WTC11 (cell line): ENCODE measurements at regions not wholly inside any gene's neighbourhood (a gene's known extent, or its start where the extent isn't known, plus 50 kb on each side); places are given as distances from the start of the nearest gene placed in this dataset.

Experiments used
- ATAC-seq: fragments of 200-7000 bp; cut with Tn5 transposase; 2 replicates; pipeline ENCODE4 v1.10.0; 2021; ENCODE audit warnings: mild to moderate bottlenecking, moderate library complexity
- CTCF ChIA-PET: fragments of 300-600 bp; sonication (Branson Sonifier 250); formaldehyde crosslinking; loops from one replicate; lab custom pipeline; 2021; ENCODE audit warnings: antibody characterized with exemption; lab: Charles Lee
- POLR2A ChIA-PET: fragments of 350-600 bp; sonication (Branson Sonifier 250); formaldehyde crosslinking; loops from one replicate; lab custom pipeline; 2021; ENCODE audit warnings: antibody characterized with exemption; lab: Charles Lee
- DNase-seq: peaks from one replicate; pipeline ENCODE4 v3.0.0; 2021; ENCODE audit warnings: low spot score
- H3K27ac Mint-ChIP-seq: 2 replicates; pipeline ENCODE4 v1.8.0; 2021; ENCODE audit warnings: mixed read lengths
- H3K27me3 Mint-ChIP-seq: 2 replicates; pipeline ENCODE4 v1.8.0; 2021; ENCODE audit warnings: low read depth, mild to moderate bottlenecking, moderate library complexity, mixed read lengths
- H3K36me3 Mint-ChIP-seq: 2 replicates; pipeline ENCODE4 v1.8.0; 2021; ENCODE audit warnings: mixed read lengths
- H3K4me1 Mint-ChIP-seq: 2 replicates; pipeline ENCODE4 v1.8.0; 2022; ENCODE audit warnings: mixed read lengths
- H3K4me3 Mint-ChIP-seq: 2 replicates; pipeline ENCODE4 v1.8.0; 2021; ENCODE audit warnings: mild to moderate bottlenecking, moderate library complexity, mixed read lengths
- H3K9me3 Mint-ChIP-seq: 2 replicates; pipeline ENCODE4 v1.8.0; 2021; ENCODE audit warnings: mixed read lengths
- AR ChIP-seq: fragments of 250-450 bp; sonication (Bioruptor Pico); IDR thresholded peaks from 2 replicates; pipeline ENCODE4 v1.9.0; 2021; ENCODE audit warnings: mild to moderate bottlenecking
- ATF1 ChIP-seq: sonication (generic); formaldehyde crosslinking; IDR thresholded peaks from 2 replicates; pipeline ENCODE4 v1.8.1; 2023; ENCODE audit warnings: mild to moderate bottlenecking, moderate library complexity, missing genetic modification reagents
- CTCF ChIP-seq: fragments of 200-600 bp; IDR thresholded peaks from 2 replicates; pipeline ENCODE4 v1.8.0; 2022; ENCODE audit warnings: antibody characterized with exemption
- ELF4 ChIP-seq: sonication (generic); formaldehyde crosslinking; IDR thresholded peaks from 2 replicates; pipeline ENCODE4 v1.8.1; 2022; ENCODE audit warnings: low read depth, mild to moderate bottlenecking, moderate library complexity, missing genetic modification reagents
- FOXK1 ChIP-seq: sonication (generic); formaldehyde crosslinking; IDR thresholded peaks from 2 replicates; pipeline ENCODE4 v1.8.0; 2022; ENCODE audit warnings: mild to moderate bottlenecking, moderate library complexity, missing genetic modification reagents
- HMGXB4 ChIP-seq: sonication (generic); formaldehyde crosslinking; IDR thresholded peaks from 2 replicates; pipeline ENCODE4 v1.8.1; 2023; ENCODE audit warnings: mild to moderate bottlenecking, moderate library complexity, missing genetic modification reagents
- NFATC4 ChIP-seq: fragments of 250-450 bp; sonication (Bioruptor Pico); IDR thresholded peaks from 2 replicates; pipeline ENCODE4 v1.9.0; 2021; ENCODE audit warnings: mild to moderate bottlenecking
- NFYB ChIP-seq: sonication (generic); formaldehyde crosslinking; conservative IDR thresholded peaks from 2 replicates; pipeline ENCODE4 v1.8.0; 2022; ENCODE audit warnings: low read depth, missing genetic modification reagents
- NR2C2 ChIP-seq: sonication (generic); formaldehyde crosslinking; IDR thresholded peaks from 2 replicates; pipeline ENCODE4 v1.8.0; 2022; ENCODE audit warnings: mild to moderate bottlenecking, missing genetic modification reagents
- PRDM15 ChIP-seq: sonication (generic); formaldehyde crosslinking; IDR thresholded peaks from 2 replicates; pipeline ENCODE4 v1.8.0; 2022; ENCODE audit warnings: missing genetic modification reagents
- ZMAT4 ChIP-seq: fragments of 250-450 bp; sonication (Bioruptor Pico); IDR thresholded peaks from 2 replicates; pipeline ENCODE4 v1.9.0; 2021; ENCODE audit warnings: mild to moderate bottlenecking
- ZNF121 ChIP-seq: sonication (generic); formaldehyde crosslinking; IDR thresholded peaks from 2 replicates; pipeline ENCODE4 v1.8.0; 2023; ENCODE audit warnings: missing genetic modification reagents
- ZNF416 ChIP-seq: fragments of 250-450 bp; sonication (Bioruptor Pico); IDR thresholded peaks from 2 replicates; pipeline ENCODE4 v1.9.0; 2021; ENCODE audit warnings: mild to moderate bottlenecking, inconsistent platforms
- ZNF425 ChIP-seq: fragments of 250-450 bp; sonication (Bioruptor Pico); conservative IDR thresholded peaks from 2 replicates; pipeline ENCODE4 v1.9.0; 2021; ENCODE audit warnings: mild to moderate bottlenecking
- ZNF671 ChIP-seq: fragments of 250-450 bp; sonication (Bioruptor Pico); IDR thresholded peaks from 2 replicates; pipeline ENCODE4 v1.8.0; 2021; ENCODE audit warnings: mild to moderate bottlenecking
- ZSCAN18 ChIP-seq: fragments of 250-450 bp; sonication (Bioruptor Pico); IDR thresholded peaks from 2 replicates; pipeline ENCODE4 v2.1.2; 2022; ENCODE audit warnings: mild to moderate bottlenecking, moderate library complexity

GRCh38 chr20:58600756-58601155 is 50.3 kb upstream of the STX16 start:
- peaks cover 3% of the 10 kb centered on the region; the same call in 1 of the 2 replicates for H3K36me3 Mint-ChIP-seq
- no peak for ATAC-seq
- H3K4me1 Mint-ChIP-seq, result peaks cover 4% of the 10 kb centered on the region; the same call in 1 of the 2 replicates

More at GRCh38 chr20:58600756-58601155, 50.3 kb upstream of the STX16 start:
- no peak for TF ChIP-seq CTCF
- TF ChIP-seq ATF1 (CRISPR knock-in tag), result no peak
- TF ChIP-seq ZMAT4 (CRISPR knock-in tag), result no peak
- TF ChIP-seq AR (CRISPR knock-in tag), result no peak
- no peak for TF ChIP-seq NR2C2 (CRISPR knock-in tag)
- no peak for TF ChIP-seq ZNF121 (CRISPR knock-in tag)
- TF ChIP-seq ELF4 (CRISPR knock-in tag), result no peak
- no peak for TF ChIP-seq ZNF425 (CRISPR knock-in tag)
- no peak for TF ChIP-seq HMGXB4 (CRISPR knock-in tag)
- TF ChIP-seq ZSCAN18 (CRISPR knock-in tag), result no peak
- TF ChIP-seq FOXK1 (CRISPR knock-in tag), result no peak
- TF ChIP-seq ZNF671, result no peak
- TF ChIP-seq ZNF416 (CRISPR knock-in tag), result no peak
- no peak for TF ChIP-seq NFYB (CRISPR knock-in tag)
- no peak for TF ChIP-seq NFATC4 (CRISPR knock-in tag)
- no peak for TF ChIP-seq PRDM15 (CRISPR knock-in tag)
- peaks cover 9% of the 10 kb centered on the region for H3K9me3 Mint-ChIP-seq
- H3K27me3 Mint-ChIP-seq, result no peaks in the 10 kb centered on the region; the same call in 1 of the 2 replicates
- no peak for DNase-seq
- H3K4me3 Mint-ChIP-seq, result no peak overlapping the region
- no peak overlapping the region for H3K27ac Mint-ChIP-seq
- CTCF ChIA-PET, result no interaction called here
- POLR2A ChIA-PET, result no interaction called here
